Neural progenitor cell (in vitro differentiated cells): ENCODE measurements at regions not wholly inside any gene's neighbourhood (a gene's known extent, or its start where the extent isn't known, plus 50 kb on each side); places are given as distances from the start of the nearest gene placed in this dataset.
"Not testable (repeated sequence)": the region's sequence is repeated elsewhere in the genome, so short reads cannot be mapped to it uniquely, and the experiment has no call there.

ENCODE experiments used
- DNase-seq: peaks from one replicate; pipeline ENCODE4 v3.0.0-alpha.2; 2016; ENCODE audit warnings: low spot score
- H2AFZ ChIP-seq: fragments of 200-600 bp; sonication (generic); replicated peaks from 2 replicates; pipeline ENCODE4 v1.6.1; 2016; ENCODE audit warnings: antibody characterized with exemption
- H3F3A ChIP-seq: fragments of 200-600 bp; sonication (generic); 2 replicates; pipeline ENCODE4 v1.6.1; 2016; ENCODE audit warnings: antibody characterized with exemption, low read depth
- H3K27ac ChIP-seq: fragments of 200-600 bp; sonication (generic); 2 replicates; pipeline ENCODE4 v1.5.1; 2016; ENCODE audit warnings: mild to moderate bottlenecking
- H3K27me3 ChIP-seq: fragments of 200-600 bp; sonication (generic); 2 replicates; pipeline ENCODE4 v1.6.1; 2016; ENCODE audit warnings: mild to moderate bottlenecking, moderate library complexity
- H3K36me3 ChIP-seq: fragments of 200-600 bp; sonication (generic); 2 replicates; pipeline ENCODE4 v1.5.1; 2016
- H3K4me1 ChIP-seq: fragments of 200-600 bp; sonication (generic); 2 replicates; pipeline ENCODE4 v1.6.1; 2016; ENCODE audit warnings: mixed run types
- H3K4me2 ChIP-seq: fragments of 200-600 bp; sonication (generic); 2 replicates; pipeline ENCODE4 v1.6.1; 2016
- H3K4me3 ChIP-seq: fragments of 200-600 bp; sonication (generic); 2 replicates; pipeline ENCODE4 v1.5.1; 2016
- H3K79me2 ChIP-seq: fragments of 200-600 bp; sonication (generic); 2 replicates; pipeline ENCODE4 v1.6.1; 2016; ENCODE audit warnings: low read depth
- H3K9ac ChIP-seq: fragments of 200-600 bp; sonication (generic); 2 replicates; pipeline ENCODE4 v1.6.1; 2016
- H3K9me3 ChIP-seq: fragments of 200-600 bp; sonication (generic); 2 replicates; pipeline ENCODE4 v1.5.1; 2016; ENCODE audit warnings: low read depth
- H4K20me1 ChIP-seq: fragments of 200-600 bp; sonication (generic); 2 replicates; pipeline ENCODE4 v1.6.1; 2016; ENCODE audit warnings: low read depth
- H3K27ac Mint-ChIP-seq: 3 replicates; pipeline ENCODE4 v1.8.0; 2021; ENCODE audit warnings: mixed read lengths
- H3K27me3 Mint-ChIP-seq: 2 replicates; pipeline ENCODE4 v1.8.0; 2022; ENCODE audit warnings: low read depth, mild to moderate bottlenecking, inconsistent platforms, moderate library complexity, mixed read lengths; ENCODE audit not compliant: insufficient read depth
- H3K36me3 Mint-ChIP-seq: 3 replicates; pipeline ENCODE4 v1.8.0; 2021; ENCODE audit warnings: mixed read lengths
- H3K4me1 Mint-ChIP-seq: 3 replicates; pipeline ENCODE4 v1.8.0; 2021; ENCODE audit warnings: mixed read lengths
- H3K4me3 Mint-ChIP-seq: 3 replicates; pipeline ENCODE4 v1.8.0; 2021; ENCODE audit warnings: mild to moderate bottlenecking, moderate library complexity, mixed read lengths
- H3K9me3 Mint-ChIP-seq: 3 replicates; pipeline ENCODE4 v1.8.0; 2020; ENCODE audit warnings: mixed read lengths
- CTCF ChIP-seq: fragments of 200-600 bp; sonication (generic); IDR thresholded peaks from 2 replicates; pipeline ENCODE4 v1.5.1; 2017; ENCODE audit warnings: antibody characterized with exemption, mild to moderate bottlenecking
- EZH2 ChIP-seq: fragments of 200-600 bp; sonication (generic); IDR thresholded peaks from 2 replicates; pipeline ENCODE4 v1.6.1; 2017; ENCODE audit warnings: antibody characterized with exemption, mild to moderate bottlenecking, moderate library complexity
- EZH2phosphoT487 ChIP-seq: fragments of 200-600 bp; sonication (generic); IDR thresholded peaks from 2 replicates; pipeline ENCODE4 v1.6.1; 2017; ENCODE audit warnings: antibody characterized with exemption

- no peaks in the 10 kb centered on the region for H3K9me3 Mint-ChIP-seq
- H3K9me3 ChIP-seq, result no peaks in the 10 kb centered on the region
- no peak overlapping the region for H3K27ac Mint-ChIP-seq
- H3K4me2 ChIP-seq, result no peak overlapping the region
- H4K20me1 ChIP-seq, result no peaks in the 10 kb centered on the region
- no peaks in the 10 kb centered on the region for H3K79me2 ChIP-seq
- H3K36me3 ChIP-seq, result no peaks in the 10 kb centered on the region
- no peak overlapping the region for H3K4me3 ChIP-seq
- H3F3A ChIP-seq, result no peaks in the 10 kb centered on the region
- no peak overlapping the region for H3K27ac ChIP-seq
- H3K27me3 ChIP-seq, result no peaks in the 10 kb centered on the region
- no peak overlapping the region for H2AFZ ChIP-seq
- DNase-seq, result no peak
- H3K36me3 Mint-ChIP-seq, result no peaks in the 10 kb centered on the region
- H3K4me3 Mint-ChIP-seq, result no peak overlapping the region
- H3K27me3 Mint-ChIP-seq, result no peaks in the 10 kb centered on the region
- peaks cover 4% of the 10 kb centered on the region for H3K4me1 Mint-ChIP-seq
- TF ChIP-seq EZH2phosphoT487 (no peak), EZH2 (no peak)
- H3K9ac ChIP-seq, result no peak overlapping the region
- H3K4me1 ChIP-seq, result peaks cover 7% of the 10 kb centered on the region
Observed at GRCh38 chr5:101721543-101721942, 574.5 kb downstream of the SLCO4C1 start.

GRCh38 chr5:101720033-101720432 is 576.1 kb downstream of the SLCO4C1 start:
- H2AFZ ChIP-seq, result no peak overlapping the region
- TF ChIP-seq EZH2phosphoT487, result no peak
- TF ChIP-seq CTCF, result no peak
- no peak for TF ChIP-seq EZH2
- no peak overlapping the region for H3K4me3 ChIP-seq
- no peaks in the 10 kb centered on the region for H3K79me2 ChIP-seq
- peaks cover 7% of the 10 kb centered on the region for H3K4me1 ChIP-seq
- no peaks in the 10 kb centered on the region for H3F3A ChIP-seq
- Mint-ChIP-seq H3K4me1 (peaks cover 4% of the 10 kb centered on the region), H3K36me3 (no peaks in the 10 kb centered on the region), H3K9me3 (no peaks in the 10 kb centered on the region), H3K27ac (no peak overlapping the region), H3K4me3 (no peak overlapping the region), H3K27me3 (no peaks in the 10 kb centered on the region)
- no peak overlapping the region for H3K27ac ChIP-seq
- DNase-seq, result no peak
- H4K20me1 ChIP-seq, result no peaks in the 10 kb centered on the region
- H3K36me3 ChIP-seq, result no peaks in the 10 kb centered on the region
- H3K9me3 ChIP-seq, result no peaks in the 10 kb centered on the region
- no peaks in the 10 kb centered on the region for H3K27me3 ChIP-seq
- H3K4me2 ChIP-seq, result no peak overlapping the region
- no peak overlapping the region for H3K9ac ChIP-seq

- H3K27me3 ChIP-seq, result no peaks in the 10 kb centered on the region
- no peaks in the 10 kb centered on the region for H3F3A ChIP-seq
- no peaks in the 10 kb centered on the region for H3K36me3 ChIP-seq
- H3K27ac Mint-ChIP-seq, result no peak overlapping the region
- no peak overlapping the region for H2AFZ ChIP-seq
- H3K4me1 ChIP-seq, result peaks cover 7% of the 10 kb centered on the region
- H3K4me2 ChIP-seq, result no peak overlapping the region
- no peak overlapping the region for H3K4me3 ChIP-seq
- peaks cover 4% of the 10 kb centered on the region for H3K4me1 Mint-ChIP-seq
- no peaks in the 10 kb centered on the region for H3K36me3 Mint-ChIP-seq
- no peaks in the 10 kb centered on the region for H3K9me3 ChIP-seq
- no peaks in the 10 kb centered on the region for H3K79me2 ChIP-seq
- no peaks in the 10 kb centered on the region for H3K9me3 Mint-ChIP-seq
- no peak for TF ChIP-seq EZH2phosphoT487
- no peak for TF ChIP-seq EZH2
- TF ChIP-seq CTCF, result no peak
- H3K27me3 Mint-ChIP-seq, result no peaks in the 10 kb centered on the region
- H3K4me3 Mint-ChIP-seq, result no peak overlapping the region
- H4K20me1 ChIP-seq, result no peaks in the 10 kb centered on the region
- no peak overlapping the region for H3K27ac ChIP-seq
- H3K9ac ChIP-seq, result no peak overlapping the region
- no peak for DNase-seq
Observed at GRCh38 chr5:101717721-101718120, 578.4 kb downstream of the SLCO4C1 start.

GRCh38 chr5:101716941-101717340 is 579.1 kb downstream of the SLCO4C1 start:
- no peak overlapping the region for H3K4me3 Mint-ChIP-seq
- no peak overlapping the region for H3K4me3 ChIP-seq
- H3K27me3 Mint-ChIP-seq, result no peaks in the 10 kb centered on the region
- H4K20me1 ChIP-seq, result no peaks in the 10 kb centered on the region
- no peaks in the 10 kb centered on the region for H3K27me3 ChIP-seq
- TF ChIP-seq EZH2, result no peak
- TF ChIP-seq EZH2phosphoT487, result no peak
- no peak for TF ChIP-seq CTCF
- H3K79me2 ChIP-seq, result no peaks in the 10 kb centered on the region
- no peaks in the 10 kb centered on the region for H3K36me3 Mint-ChIP-seq
- no peak overlapping the region for H3K27ac ChIP-seq
- no peaks in the 10 kb centered on the region for H3K9me3 Mint-ChIP-seq
- H3K9ac ChIP-seq, result no peak overlapping the region
- no peaks in the 10 kb centered on the region for H3K4me1 Mint-ChIP-seq
- no peak for DNase-seq
- no peaks in the 10 kb centered on the region for H3K9me3 ChIP-seq
- no peaks in the 10 kb centered on the region for H3F3A ChIP-seq
- H3K4me2 ChIP-seq, result no peak overlapping the region
- no peaks in the 10 kb centered on the region for H3K36me3 ChIP-seq
- H3K4me1 ChIP-seq, result peaks cover 7% of the 10 kb centered on the region
- H2AFZ ChIP-seq, result no peak overlapping the region
- no peak overlapping the region for H3K27ac Mint-ChIP-seq

GRCh38 chr5:101715790-101716189 is 580.3 kb downstream of the SLCO4C1 start:
- H2AFZ ChIP-seq, result peak overlapping the region; percentile 82
- H3K9me3 ChIP-seq, H3K4me1 Mint-ChIP-seq, H3K27ac Mint-ChIP-seq, H3K9ac ChIP-seq, H3K27me3 ChIP-seq, DNase-seq, H3K4me3 Mint-ChIP-seq, H3K4me2 ChIP-seq, H3K4me3 ChIP-seq, H3K9me3 Mint-ChIP-seq, H3K36me3 ChIP-seq, H3K79me2 ChIP-seq, H3K4me1 ChIP-seq, H3K27ac ChIP-seq, H4K20me1 ChIP-seq, H3K27me3 Mint-ChIP-seq, H3F3A ChIP-seq, H3K36me3 Mint-ChIP-seq: not testable (repeated sequence)
